Left renal cortex interstitium (tissue), 4 donors: ENCODE measurements at regions not wholly inside any gene's neighbourhood (a gene's known extent, or its start where the extent isn't known, plus 50 kb on each side); places are given as distances from the start of the nearest gene placed in this dataset.

Experiments used
- DNase-seq, 4 donors: peaks; one replicate each; pipeline ENCODE4 v3.0.0-alpha.2; 2013; ENCODE audit warnings: low read depth in 4 of 4, low spot score in 2 of 4, missing footprints in 1 of 4

DNA sequence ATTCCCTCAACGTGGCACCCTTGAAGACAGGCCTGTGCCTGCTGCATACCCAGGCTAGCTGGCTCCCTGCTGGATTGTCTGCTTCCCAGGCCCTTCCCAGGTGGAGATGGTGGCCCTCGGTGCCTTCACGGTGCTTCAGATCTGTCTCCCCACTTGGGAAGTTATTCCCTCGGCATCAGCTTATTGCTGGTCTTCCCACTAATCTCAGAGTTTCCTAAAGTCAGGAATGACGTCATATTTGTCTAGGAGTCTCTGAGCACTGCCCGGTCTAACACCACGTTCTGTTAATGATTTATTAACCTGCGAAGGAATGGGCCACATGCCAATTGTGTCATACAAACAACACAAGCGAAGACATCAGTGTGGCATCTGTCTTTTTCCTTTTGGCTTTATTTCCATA, 269.8 kb upstream of the ID2 start:
- DNase-seq, result peak in 2 of 4 donors; percentile 20 to 37

DNA sequence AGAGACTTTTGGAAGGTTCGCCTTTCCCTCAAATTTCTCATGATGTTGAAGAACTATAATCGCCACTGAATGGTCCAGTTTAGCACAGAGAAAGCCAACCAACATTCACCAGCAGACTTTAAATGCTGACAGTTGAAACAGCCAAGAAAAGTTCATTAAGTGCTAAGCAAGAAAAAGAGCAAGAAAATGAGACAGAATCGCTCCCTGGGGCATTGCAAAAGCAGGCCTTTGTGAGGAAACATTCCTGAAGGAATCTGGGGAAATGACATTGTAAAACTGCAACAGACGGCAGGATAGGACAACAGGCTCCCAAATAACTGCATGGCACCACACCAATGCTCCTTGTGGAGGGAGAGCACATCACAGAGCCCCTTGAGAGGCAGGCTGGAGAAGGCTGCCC, 269.3 kb upstream of the ID2 start:
- no peak for DNase-seq

DNA sequence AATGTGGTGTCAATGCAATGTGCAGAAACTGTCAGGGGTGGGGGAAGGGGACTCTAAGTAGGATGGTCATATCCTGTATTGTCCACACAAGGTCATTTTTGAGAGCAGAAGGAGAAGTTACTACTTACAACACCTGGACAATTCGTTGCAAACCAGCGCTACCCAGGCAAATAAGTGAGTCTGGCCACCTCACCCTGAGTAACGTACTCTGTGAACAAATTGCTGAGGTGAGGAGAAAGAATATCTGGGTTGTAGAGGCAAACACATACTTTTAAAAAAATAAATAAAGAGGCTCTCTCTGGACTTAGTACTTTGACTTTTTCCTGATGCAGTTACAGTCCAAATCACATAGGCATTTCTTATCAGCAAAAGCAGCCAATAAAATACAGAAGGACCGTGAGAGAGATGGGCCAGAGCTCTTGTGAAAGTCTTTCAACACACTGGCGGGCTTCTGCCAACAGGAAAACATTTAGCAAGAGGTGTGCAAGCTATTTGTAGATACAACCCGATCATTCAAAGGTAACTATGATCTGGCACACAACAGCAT, 268.2 kb upstream of the ID2 start:
- DNase-seq, result no peak

DNA sequence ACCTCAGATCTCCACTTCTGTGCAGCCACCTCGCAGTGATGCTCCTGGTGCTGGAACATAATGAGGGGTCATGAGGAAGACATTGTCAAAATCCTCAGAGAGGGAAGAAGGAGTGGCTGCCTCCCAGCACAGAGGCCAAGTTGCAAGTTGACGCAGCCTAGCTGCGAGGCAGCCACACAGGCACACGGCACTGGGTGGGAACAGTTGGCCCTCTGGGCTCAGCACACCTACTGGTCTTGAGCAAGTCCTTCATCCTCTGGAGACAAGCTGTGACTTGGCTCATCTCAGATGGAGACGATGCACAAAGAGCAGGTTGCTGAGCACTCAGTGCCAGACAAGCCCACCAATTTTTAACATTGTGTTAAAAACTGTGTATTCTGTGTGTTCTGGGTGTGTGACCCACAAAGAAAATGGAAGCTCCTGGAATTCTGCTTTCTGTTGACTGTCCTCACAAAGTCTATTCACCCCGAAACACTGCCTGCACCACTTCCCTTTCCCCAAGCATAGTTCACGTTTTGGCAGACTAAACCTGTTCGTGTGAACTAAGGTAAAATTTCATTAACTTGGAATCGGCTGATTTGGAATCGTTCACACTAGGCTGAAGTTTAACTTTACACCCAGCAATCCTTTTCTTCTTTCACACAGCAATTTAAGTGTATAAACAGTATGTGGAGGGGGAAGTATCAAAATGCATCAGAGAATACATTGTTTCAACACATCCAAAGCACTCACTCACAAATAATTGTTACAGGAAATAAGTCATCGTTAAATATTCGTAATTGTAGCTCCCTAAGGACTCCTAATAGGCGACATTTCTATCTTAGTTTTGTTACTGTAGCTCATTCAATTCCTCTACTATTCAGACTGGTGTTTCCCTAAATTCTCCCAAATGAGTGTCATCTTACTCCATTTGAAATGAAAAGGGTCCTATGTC, 266.6 kb upstream of the ID2 start:
- no peak for DNase-seq

DNA sequence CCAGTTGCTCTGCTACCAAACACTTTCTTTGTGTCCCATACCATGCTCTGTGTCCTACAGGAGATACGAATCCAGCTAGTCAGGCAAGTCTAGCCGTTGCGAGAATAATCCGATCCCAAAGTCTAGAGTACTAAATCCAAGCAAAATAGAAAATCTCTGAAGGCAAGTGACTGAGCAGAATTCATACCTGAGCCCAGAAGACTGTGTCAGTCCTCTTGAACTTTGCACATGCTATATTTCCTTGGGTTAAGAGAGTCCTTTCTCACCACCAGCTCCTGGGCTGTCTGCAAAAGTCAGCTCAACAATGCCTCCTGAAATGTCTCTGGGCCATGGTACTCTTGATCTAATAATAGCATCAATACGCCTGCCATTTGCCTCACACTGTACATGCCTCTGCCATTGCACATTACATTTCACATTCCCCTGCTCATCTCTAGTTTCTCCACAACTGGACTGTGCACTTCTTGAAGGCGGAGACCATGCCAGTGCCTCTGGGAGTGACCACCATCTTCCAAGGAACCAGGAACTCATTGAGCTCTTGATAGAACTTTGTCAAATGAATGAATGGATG, 265.8 kb upstream of the ID2 start:
- no peak for DNase-seq

DNA sequence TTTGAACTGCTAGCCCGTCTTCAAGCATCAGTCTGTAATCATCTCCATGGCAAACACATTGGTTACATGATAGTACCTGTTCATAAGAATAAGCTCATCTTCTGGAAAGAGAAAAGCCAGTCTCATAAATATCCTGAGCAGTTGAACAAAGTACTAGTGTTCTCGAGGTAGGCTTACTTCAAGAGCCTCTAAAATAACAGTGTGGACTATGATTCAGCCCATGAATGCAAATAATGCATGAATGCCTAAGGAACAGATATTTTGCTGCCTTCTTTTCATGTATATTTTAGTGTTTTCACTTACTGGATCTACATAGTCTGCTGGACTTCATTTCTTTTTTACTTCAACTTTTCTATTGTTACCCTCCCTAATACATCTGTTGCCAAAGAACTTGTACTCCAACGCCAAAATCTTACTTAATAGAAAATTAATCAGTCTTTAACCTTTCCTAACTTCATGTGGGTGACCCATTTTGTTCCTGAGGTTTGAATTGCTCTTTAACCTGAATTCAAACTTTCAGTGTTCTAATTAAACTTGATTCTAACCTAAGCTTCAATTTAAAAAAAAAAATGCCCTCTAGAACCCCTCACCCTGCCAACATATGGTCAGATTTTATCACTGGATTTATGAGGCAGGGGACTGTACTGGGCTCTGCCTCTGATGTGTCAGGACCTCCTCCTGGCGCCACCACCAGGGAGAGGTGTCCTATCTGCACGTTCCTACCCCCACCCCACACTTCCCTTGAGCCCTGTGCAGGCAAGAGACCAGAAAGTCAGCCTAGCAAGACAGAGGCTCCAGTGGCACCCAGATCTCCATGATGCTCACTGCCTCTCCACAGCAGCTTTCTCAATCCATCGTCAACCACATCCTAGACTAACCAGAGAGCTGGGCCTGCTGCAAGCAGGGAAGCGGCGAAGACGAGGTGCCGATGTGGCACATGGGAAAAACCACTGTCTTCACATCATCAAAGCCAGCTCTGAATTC, 264.7 kb upstream of the ID2 start:
- no peak for DNase-seq

DNA sequence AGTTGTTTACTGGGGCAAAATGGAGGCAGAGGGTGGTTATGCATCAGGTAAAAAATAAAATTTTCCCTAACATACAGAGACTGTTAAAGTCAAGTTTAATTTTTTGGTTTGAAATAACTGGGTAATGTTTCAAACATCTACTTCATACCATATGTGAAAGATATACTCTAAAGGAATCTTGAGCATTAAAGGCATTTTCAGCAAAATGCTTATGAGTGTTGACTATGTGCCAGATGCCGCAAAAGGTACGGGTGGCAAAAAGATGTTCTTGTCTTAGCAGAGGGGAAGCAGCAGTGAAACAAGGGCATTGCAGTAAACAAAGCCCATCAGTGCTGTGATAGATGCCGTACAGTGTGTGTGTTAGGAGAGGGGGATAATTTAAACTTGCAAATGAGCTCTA, 263.1 kb upstream of the ID2 start:
- DNase-seq, result no peak

DNA sequence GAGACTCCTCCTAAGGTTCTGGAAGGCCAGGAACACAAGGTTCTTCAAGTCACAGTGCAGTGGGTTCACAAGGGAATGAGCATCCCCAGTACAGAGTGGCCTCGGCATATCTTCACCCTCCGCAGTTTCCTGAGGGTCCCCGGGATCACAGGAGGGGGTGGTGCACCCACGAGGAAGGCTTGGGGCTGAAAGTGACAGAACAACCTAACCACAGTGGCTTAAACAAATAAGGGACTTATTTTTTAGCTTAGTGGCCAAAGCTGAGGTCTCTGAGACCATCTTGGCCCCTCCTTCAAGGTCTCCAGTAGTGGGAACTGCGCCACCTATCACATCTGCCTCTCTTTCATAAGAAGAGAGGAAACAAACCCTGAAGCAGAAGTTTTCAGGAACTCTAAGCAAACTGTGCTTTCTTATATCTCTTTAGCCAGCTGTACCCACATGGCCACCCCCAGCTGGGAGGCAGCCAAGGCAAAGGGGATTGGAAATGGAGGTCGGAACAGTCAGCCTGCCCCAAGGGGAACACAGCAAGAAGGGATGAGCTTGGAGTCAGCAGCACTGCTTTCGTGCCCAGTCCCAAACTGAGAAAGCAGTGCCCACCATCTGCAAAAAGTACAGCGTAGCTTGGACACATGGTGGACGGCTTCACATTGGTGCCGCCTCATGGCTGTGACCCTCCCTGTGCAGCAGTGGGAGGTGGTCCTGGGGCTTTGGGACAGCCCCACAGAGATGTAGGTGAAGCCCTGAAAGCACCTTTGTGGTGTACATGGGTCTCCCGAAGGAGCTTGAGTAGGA, 260.0 kb upstream of the ID2 start:
- no peak for DNase-seq

DNA sequence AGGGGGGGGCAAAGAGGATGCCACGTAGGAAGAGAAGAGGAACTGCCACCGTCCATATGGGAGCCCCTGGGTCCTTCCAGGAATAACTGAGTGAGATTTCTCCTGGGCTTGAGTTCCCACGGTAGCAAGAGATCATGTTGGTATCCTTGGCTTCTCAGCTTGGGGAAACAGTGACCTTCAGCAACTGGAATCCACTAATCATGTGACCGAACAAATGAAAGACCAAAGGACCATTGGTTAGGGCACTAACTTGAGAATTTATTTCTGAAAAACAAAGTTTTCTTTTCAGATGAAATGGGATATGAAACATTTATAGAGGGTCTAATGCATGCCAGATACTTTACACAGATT, 259.4 kb upstream of the ID2 start:
- no peak for DNase-seq

DNA sequence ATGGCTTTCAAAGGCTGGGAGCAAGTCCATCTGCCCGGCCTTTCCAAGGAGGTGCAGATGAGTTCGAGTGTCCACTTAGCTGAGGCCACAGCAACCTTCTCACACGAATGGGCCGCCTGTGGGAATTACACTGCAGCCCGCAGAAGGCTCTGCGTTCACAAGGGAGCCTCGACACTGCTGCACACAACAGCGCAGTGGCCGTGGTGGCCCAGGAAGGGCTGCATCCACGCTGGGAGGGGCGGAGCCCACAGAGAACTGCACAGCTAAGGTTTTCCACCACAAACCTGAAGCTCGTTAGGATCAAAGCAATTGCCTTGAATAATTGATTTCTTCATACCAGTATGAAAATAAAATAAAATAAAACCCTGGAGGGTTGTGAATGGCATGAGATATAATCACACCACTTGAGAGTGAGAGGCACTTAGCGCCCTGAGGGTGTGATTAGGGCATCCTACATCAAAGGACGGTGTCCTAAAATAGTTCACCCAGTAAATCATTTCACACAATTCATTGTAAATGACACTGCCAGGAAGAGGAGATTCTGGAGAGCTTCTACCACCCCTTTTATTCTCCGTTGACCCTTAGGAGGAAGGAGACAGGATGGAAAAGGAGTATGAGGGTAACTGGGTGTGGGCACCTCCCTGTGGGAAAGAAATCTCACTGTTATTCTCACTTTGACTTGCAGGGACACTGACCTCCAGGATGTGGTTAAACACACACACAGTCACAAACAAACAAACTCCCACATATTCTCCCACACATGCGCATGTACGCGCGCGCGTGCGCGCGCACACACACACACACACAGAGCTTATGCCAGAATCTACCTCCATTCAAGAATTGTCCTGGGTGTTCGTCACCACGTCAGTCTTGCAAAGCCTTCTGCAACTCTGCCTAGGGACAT, 256.6 kb upstream of the ID2 start:
- DNase-seq, result no peak

DNA sequence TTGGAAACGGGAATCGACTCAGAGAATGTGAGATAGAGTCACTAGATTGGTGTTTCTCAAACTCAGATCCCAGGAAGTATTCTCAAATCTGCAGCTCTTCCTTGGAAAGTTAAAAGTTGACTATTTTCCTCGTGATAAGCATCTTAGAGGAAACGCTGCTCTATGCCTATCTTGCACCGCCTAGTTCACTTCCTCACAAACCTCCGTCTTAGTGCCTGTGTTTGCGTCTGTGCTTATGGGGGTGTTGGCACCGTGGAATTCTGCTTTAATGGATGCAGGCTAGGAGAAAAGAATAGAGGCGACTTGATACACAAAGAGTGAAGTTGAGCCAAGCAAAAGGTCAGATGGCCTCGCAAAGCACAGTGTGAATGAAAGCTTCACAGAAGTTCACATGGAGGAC, 255.3 kb upstream of the ID2 start:
- DNase-seq, result no peak

DNA sequence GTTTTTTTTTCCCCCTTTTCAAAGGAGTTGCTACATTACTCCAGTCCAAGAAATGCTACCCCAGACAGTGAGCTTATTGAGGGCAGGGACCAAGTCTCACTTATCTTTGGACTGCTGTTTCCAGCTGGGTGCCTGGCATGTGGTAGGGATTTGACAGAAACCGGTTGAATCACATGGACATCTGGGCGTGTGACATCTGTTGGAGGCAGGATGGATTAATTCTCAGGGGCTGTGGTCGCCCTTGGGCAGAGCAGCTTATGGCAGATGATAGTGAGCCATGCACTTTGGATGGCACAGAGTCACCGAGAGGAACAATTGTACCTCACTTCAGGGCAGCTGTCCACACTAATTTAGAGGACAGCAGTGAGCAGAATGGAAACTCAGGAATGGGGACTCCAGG, 254.6 kb upstream of the ID2 start:
- no peak for DNase-seq

DNA sequence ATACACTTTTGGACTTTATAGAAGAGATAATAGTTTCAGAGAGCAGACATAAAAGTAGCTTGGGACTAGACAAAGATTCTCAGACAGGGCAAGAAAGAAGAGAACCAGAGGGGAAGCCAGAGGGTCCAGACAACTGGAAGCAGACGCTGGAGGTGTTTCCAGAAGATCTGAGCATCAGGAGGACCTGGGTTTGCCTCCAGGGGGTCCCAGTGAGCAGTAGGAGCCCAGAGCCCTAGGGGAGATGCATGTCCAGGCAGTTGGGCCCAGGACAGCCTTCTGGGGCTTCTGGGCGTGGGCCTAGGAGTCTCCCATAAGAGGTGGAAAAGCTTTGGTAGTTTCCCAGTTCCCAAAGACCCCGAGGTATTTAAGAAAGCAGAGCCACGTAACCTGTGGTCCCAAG, 251.2 kb upstream of the ID2 start:
- no peak for DNase-seq

DNA sequence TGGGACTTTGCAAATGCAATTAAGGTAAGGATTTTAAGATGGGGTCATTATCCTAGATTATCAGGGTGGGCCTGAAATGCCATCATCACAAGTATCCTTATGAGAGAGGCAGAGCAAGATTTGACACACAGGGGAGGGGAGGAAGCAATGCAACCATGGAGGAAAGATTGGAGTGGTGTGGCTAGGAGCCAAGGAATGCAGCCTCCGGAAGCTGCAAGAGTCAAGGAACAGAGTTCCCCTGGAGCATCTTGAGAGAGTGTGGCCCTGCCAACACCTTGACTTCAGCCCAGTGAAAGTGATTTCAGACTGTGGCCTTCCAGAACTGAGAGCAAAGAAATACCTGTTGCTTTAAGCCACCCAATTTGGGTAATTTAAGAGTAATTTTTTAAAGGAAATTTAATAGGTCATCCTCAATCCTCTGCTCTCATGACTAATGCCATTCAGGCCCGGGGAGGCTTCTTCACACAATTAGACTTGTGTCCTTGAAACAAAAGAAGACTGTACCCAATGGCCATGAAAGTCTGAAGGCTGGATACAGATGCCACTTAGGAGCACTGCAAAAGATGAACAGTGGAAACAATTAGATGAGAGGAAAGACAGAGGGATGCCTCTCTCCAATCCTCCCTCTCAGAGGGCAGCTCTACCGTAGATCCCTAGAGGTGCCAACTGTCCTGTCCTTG, 250.3 kb upstream of the ID2 start:
- no peak for DNase-seq

DNA sequence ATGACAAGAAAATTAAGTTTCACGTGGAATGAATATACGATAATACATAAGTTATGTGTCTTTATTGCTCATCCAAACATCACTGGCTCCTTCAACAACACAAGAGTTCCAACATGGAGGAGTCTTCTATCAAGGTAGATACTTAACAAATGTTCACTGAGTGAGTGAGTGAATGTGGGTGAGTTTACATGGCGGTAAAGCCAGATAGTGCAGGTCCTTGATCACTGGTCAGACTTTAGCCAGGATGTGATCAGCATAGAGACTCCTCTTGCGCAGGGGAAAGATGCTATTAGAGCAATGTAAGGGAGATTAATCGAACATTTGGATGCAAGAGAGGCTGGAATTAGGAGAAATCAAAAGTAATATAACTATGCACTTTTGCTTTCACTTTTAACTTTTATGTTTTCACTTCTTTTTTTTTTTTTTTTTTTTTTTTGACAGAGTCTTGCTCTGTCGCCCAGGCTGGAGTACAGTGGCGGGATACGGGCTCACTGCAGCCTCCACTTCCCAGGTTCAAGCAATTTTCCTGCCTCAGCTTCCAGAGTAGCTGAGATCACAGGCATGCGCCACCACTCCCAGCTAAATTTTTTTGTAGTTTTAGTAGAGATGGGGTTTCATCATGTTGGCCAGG, 249.0 kb upstream of the ID2 start:
- no peak for DNase-seq

DNA sequence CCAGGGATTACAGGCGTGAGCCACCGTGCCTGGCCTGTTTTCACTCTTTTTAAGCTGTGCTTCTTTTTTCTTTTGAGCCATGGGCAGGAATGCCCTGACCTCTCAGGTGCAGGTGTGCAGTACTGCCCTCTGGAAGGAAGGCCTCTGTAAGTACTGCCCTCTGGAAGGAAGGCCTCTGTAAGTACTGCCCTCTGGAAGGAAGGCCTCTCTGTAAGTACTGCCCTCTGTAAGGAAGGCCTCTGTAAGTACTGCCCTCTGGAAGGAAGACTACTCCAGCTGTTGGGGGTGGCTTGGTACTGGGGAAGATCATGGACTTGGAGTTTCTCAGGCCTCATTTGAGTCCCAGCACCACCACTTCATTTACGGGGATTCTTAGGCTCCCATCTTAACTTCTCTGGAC, 248.5 kb upstream of the ID2 start:
- DNase-seq, result no peak

DNA sequence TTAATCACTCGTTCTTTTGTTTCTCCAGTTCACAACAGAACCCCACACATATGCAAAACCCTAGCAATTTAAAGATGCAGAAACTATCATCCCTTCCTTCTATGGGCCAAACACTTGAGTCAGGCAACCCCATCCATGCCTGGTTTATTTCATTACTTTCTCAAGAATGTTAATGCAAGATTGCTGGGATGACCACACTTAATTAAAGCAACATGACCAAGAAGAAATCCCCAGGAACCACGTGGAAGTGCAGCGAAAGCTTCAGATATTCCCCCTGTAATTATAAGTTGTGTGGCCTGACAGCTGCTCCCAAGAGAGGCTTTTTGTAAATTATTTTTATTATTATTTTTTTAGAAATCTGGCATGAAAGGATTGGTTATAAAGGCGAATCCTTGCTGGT, 246.2 kb upstream of the ID2 start:
- DNase-seq, result no peak

DNA sequence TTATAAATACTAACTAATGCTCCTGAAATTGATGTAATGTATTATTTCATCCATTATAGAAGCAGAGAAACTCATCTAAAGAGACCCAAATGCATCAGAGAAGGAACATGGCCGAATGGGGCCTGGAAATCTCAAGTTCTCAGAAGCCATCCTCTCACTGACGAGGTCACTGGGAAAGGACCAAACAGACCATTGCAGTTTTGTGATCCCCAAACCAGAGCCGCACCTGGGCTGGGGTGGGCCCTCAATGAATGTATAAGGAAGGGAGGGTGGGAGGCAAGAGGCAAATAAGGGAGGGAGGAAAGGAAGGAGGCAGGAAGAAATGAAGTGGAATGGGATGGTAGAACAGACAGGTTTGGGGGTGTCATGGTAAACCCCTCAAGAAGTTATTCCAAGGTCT, 245.3 kb upstream of the ID2 start:
- DNase-seq, result no peak
